ENCODE measurements at regions not wholly inside any gene's neighbourhood (a gene's known extent, or its start where the extent isn't known, plus 50 kb on each side); places are given as distances from the start of the nearest gene placed in this dataset.
"Not testable (repeated sequence)": the region's sequence is repeated elsewhere in the genome, so short reads cannot be mapped to it uniquely, and the experiment has no call there.

GRCh38 chr7:54292171-54292925 is 249.8 kb upstream of the VSTM2A start:
- DNase-seq = no peak

- DNase-seq = no peak
Observed at GRCh38 chr7:54299426-54299825, 242.7 kb upstream of the VSTM2A start.

DNA sequence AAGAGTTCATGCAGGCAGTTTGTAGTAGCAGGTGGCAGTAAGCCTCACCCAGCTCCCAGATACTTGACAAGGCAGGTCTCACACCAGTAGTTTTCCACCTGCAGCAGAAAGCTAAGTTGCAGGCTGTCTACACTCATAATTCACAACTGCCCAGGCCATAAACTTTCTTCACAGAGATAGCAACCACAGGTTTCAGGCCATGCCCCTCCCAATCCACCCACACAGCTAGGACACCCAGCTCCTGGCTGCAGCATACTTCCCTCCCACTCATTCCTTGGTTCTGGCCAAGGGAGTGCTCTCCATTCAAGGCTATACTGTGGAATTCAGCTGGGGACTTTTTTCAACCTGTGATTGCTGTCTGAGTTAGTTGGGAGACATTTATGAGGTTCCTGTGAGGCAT is 226.2 kb upstream of the VSTM2A start:
- DNase-seq = not testable (repeated sequence)

- DNase-seq = no peak
Observed at GRCh38 chr7:54326592-54327167, 215.5 kb upstream of the VSTM2A start.

- DNase-seq = peak; percentile 39
Observed at GRCh38 chr7:54330216-54330800, 211.9 kb upstream of the VSTM2A start.

DNA sequence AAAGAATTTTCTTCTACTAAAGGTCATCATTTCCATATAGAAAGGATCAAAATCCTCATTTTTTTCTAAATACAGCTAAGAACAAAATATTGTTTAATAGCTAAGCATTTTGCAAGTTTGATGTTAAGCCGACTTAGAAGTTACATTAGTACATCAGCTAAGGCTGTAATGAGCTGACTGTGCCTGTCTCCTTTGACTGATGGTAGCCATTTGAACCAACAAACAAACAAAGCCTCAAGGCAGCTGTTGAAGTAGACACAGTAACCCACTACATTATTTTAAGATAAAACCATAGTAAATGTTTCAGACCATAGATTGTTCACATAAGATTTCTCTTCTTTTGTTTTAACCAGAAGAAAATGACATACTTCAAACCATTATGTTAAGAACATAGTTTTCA is 210.9 kb upstream of the VSTM2A start:
- DNase-seq = no peak

DNA sequence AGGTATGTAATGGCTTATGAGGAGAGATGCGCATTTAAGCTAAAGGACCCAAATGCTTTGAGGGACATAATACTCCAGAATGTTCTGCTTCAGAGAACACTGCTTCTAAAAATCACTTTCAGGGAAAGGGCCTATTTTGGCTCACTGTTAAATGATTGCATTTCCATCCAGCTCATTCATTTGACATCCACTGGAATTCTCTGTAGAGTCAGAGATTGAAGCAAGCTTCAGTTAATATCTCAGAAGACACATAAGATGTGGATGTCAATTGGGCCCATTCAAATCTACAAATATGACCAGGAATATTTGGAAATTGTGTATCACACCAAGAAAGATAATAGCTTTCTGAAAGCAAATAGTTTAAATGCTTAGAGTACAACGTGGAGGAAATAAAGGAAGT is 209.9 kb upstream of the VSTM2A start:
- DNase-seq = no peak

DNA sequence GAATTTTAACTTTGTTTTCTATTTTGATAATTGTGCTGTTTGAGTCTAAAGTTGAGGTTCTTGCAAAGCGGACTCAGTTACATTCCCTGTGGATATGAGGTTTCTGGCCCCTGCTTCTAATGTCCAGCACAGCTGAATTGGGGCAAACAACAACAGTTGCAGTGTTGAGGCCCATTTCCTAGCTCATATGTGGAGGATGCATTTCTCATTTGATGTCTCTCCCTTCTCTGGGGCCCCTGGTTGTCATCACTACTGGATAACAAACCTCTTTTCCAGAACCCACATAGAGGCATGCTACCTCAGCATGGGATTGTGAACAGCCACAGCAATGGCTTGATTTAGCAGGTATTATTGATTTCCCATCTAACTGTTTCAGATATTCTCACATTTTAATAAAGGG is 208.2 kb upstream of the VSTM2A start:
- DNase-seq = no peak

- no peak for DNase-seq
Observed at GRCh38 chr7:54336800-54337199, 205.4 kb upstream of the VSTM2A start.

GRCh38 chr7:54337466-54337865 is 204.7 kb upstream of the VSTM2A start:
- no peak for DNase-seq

DNA sequence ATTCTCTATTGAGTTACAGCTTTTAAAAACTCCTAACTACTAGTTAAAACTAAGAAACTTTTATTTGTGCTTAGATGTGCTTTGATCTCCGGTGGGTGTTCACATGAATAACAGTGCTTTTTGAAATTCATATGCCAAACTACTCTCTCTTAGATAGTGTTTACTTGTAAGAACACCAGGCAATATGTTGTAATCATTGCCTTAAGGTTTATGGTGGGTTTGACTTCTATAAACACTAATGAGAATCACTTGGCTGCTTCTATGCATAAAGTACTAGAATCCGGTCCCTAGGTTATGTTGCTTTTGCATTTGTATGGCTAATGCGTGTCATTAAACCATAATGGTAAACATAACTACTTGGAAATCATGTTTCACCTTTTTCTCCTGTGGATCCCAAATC is 203.9 kb upstream of the VSTM2A start:
- DNase-seq = no peak

DNA sequence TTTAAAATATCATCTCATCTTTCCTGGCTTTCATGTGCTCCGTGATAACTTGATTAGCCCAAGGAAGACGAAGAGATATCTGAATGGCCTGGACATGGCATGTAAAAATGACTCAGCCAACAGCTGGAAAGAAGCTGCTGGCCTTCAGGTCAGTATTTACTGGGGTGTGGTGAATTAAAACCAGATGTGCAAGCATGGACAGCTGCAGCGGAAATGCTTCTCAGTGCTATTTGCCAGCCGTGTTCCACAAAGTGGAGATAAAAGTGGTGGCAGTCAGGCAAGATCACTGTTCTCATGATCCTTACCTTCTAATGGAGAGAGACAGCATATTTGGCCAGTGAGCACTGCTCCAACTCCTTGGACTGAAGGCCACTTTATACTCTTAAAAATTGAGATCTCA is 203.1 kb upstream of the VSTM2A start:
- DNase-seq = no peak

- DNase-seq = no peak
Observed at GRCh38 chr7:54342458-54342857, 199.7 kb upstream of the VSTM2A start.

GRCh38 chr7:54343511-54343910 is 198.7 kb upstream of the VSTM2A start:
- DNase-seq = no peak

- no peak for DNase-seq
Observed at GRCh38 chr7:54345746-54346145, 196.4 kb upstream of the VSTM2A start.

- DNase-seq = no peak
Observed at GRCh38 chr7:54349229-54349628, 192.9 kb upstream of the VSTM2A start.

DNA sequence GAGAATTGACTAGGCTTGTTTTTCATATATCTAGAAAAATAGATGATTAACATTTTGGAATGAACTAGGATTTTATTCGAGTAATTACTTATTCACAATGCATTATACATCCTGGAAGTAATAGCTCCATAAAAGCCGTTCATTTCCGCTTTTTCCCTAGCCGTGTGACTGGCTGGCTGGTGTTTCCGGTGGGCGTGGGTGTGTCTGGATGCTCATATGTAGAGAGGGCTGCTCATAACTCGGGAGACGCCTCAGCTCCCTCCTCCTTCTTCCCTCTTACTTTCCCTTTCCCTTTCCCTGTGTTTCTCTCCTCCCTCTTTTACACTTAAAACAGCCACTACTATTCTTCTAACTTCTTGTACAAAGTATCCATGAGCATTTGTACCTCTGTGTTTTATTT is 187.7 kb upstream of the VSTM2A start:
- no peak for DNase-seq

- no peak for DNase-seq
Observed at GRCh38 chr7:54355842-54356241, 186.3 kb upstream of the VSTM2A start.

- DNase-seq = peak; percentile 59
Observed at GRCh38 chr7:54360075-54360840, 181.9 kb upstream of the VSTM2A start.

- DNase-seq = no peak
Observed at GRCh38 chr7:54390565-54390964, 151.6 kb upstream of the VSTM2A start.

GRCh38 chr7:54392935-54393334 is 149.2 kb upstream of the VSTM2A start:
- no peak for DNase-seq

DNA sequence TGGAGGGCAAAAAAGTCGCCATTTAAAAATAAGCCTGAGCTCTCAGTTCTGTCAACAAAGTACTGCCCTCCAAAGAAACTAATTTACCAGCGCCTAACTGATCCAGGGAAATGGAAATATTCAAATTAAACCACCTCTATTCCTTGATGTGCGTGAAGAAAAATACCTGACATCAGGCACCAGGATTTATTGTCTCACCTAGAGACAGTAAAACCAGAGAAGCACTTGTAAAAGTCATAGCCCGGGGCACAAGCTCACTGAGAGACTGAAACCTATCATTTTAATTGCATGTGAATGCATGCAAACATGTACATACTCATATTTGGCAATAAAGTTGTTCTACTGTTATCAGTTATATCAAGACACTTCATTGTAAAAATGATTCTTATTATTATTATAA is 147.3 kb upstream of the VSTM2A start:
- peak; percentile 39 for DNase-seq

DNA sequence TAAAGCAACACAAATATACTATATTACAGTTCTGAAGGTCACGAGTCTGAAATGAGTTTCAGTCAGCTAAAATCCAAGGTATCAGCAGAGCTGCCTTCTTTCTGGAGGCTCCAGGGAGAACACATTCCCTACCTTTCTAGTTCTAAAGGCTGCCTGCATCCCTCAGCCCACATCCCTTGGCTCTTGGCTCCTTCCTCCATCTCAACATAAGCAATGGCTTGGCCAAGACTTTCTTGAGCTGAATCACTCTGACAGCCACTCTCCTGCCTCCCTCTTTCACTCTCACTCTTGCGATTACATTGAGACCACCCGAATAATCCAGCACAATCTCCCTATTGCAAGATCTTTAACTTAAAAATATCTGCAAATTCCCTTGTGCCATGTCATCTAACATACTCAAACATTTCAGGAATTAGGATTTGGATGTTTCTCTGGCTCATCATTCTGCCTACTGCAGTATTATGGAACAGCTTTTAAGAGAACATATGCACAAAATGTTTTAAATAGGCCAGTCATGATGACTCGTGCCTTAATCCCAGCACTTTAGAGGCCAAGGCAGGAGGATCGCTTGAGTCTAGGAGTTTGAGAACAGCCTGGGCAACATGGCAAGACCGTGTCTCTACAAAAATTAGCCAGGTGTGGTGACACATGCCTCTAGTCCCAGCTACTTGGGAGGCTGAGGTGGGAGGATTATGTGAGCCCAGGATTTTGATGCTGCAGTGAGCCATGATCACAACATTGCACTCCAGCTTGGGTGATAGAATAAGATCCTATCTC is 144.2 kb upstream of the VSTM2A start:
- DNase-seq = no peak

Measured in NCI-H748 treated with DMSO at 0.1 percent for 48 hours (cell line).